H1 (cell line): ENCODE measurements at regions not wholly inside any gene's neighbourhood (a gene's known extent, or its start where the extent isn't known, plus 50 kb on each side); places are given as distances from the start of the nearest gene placed in this dataset.

ENCODE experiments used
- CTCF ChIA-PET: fragments of 300-600 bp; sonication (Branson Sonifier 250); formaldehyde crosslinking; loops from one replicate; lab custom pipeline; 2021; ENCODE audit not compliant: partially characterized antibody; lab: Charles Lee
- POLR2A ChIA-PET: fragments of 300-600 bp; sonication (Branson Sonifier 250); formaldehyde crosslinking; loops from one replicate; lab custom pipeline; 2021; ENCODE audit warnings: inconsistent platforms; ENCODE audit not compliant: partially characterized antibody; lab: Charles Lee
- DNase-seq, 2 experiments: peaks; one replicate each; pipeline versions ENCODE4 v3.0.0 to v3.0.0-alpha.2; 2010 to 2022; ENCODE audit warnings: low spot score in 2 of 2, low read depth in 1 of 2, mixed read lengths in 1 of 2
- FAIRE-seq: peaks from 2 replicates; lab custom pipeline; 2011; peaks lifted over from hg19 to GRCh38; lab: Jason Lieb, UNC
- H2AFZ ChIP-seq: 2 replicates; pipeline ENCODE4 v1.8.1; 2012; ENCODE audit warnings: low read length, inconsistent platforms
- H2AK5ac ChIP-seq: 2 replicates; pipeline ENCODE4 v1.6.1; 2013; ENCODE audit warnings: low read depth, low read length
- H2BK120ac ChIP-seq: replicated peaks from 2 replicates; pipeline ENCODE3; 2013; ENCODE audit warnings: low read depth, low read length, inconsistent platforms
- H2BK12ac ChIP-seq: 2 replicates; pipeline ENCODE4 v1.6.1; 2013; ENCODE audit warnings: low read depth, low read length
- H2BK15ac ChIP-seq: 2 replicates; pipeline ENCODE4 v1.6.1; 2013; ENCODE audit warnings: low read length
- H2BK20ac ChIP-seq: 2 replicates; pipeline ENCODE4 v1.6.1; 2013; ENCODE audit warnings: low read length
- H2BK5ac ChIP-seq: 2 replicates; pipeline ENCODE4 v1.6.1; 2013; ENCODE audit warnings: low read depth, low read length
- H3K14ac ChIP-seq: 2 replicates; pipeline ENCODE4 v1.6.1; 2013; ENCODE audit warnings: inconsistent platforms; ENCODE audit not compliant: insufficient read length
- H3K18ac ChIP-seq: 2 replicates; pipeline ENCODE4 v1.6.1; 2013; ENCODE audit warnings: low read length; ENCODE audit errors: extremely low read depth
- H3K23ac ChIP-seq: 2 replicates; pipeline ENCODE4 v1.6.1; 2013; ENCODE audit warnings: inconsistent platforms; ENCODE audit not compliant: insufficient read length
- H3K23me2 ChIP-seq: 2 replicates; pipeline ENCODE4 v1.6.1; 2013; ENCODE audit warnings: low read depth, low read length
- H3K27ac ChIP-seq: 2 replicates; pipeline ENCODE4 v1.6.1; 2011; ENCODE audit warnings: low read depth, low read length, inconsistent platforms
- H3K27me3 ChIP-seq, 4 experiments: replicated peaks in 1 of 4; 1 replicate in 1 of 4; 2 replicates in 3 of 4; pipeline versions ENCODE4 v1.6.1 to v1.8.1; 2011 to 2013; ENCODE audit warnings: low read length in 3 of 4, mild to moderate bottlenecking in 3 of 4, inconsistent platforms in 2 of 4, mixed read lengths in 2 of 4, moderate library complexity in 1 of 4; ENCODE audit not compliant: control insufficient read depth in 3 of 4, insufficient read depth in 3 of 4; ENCODE audit errors: extremely low read depth in 1 of 4
- H3K36me3 ChIP-seq, 4 experiments: 2 replicates each; pipeline versions ENCODE4 v1.6.1 to v1.8.1; 2011 to 2013; ENCODE audit warnings: mild to moderate bottlenecking in 4 of 4, low read length in 3 of 4, moderate library complexity in 2 of 4, control low read depth in 1 of 4, inconsistent platforms in 1 of 4; ENCODE audit not compliant: insufficient read depth in 4 of 4, control insufficient read depth in 2 of 4
- H3K4ac ChIP-seq: replicated peaks from 2 replicates; pipeline ENCODE3; 2013; ENCODE audit warnings: low read length, low read depth, mixed read lengths, inconsistent platforms; ENCODE audit not compliant: insufficient read length
- H3K4me1 ChIP-seq, 4 experiments: replicated peaks in 1 of 4; 1 replicate in 1 of 4; 2 replicates in 3 of 4; pipeline versions ENCODE4 v1.6.1 to v1.8.1; 2011 to 2013; ENCODE audit warnings: low read length in 3 of 4, inconsistent platforms in 2 of 4, mixed read lengths in 1 of 4; ENCODE audit not compliant: insufficient read depth in 4 of 4, control insufficient read depth in 3 of 4
- H3K4me2 ChIP-seq, 2 experiments: 2 replicates each; pipeline versions ENCODE4 v1.6.1 to v1.8.1; 2011 to 2013; ENCODE audit warnings: low read depth in 2 of 2, low read length in 2 of 2, control low read depth in 1 of 2, inconsistent platforms in 1 of 2, mild to moderate bottlenecking in 1 of 2; ENCODE audit not compliant: insufficient read depth in 1 of 2
- H3K4me3 ChIP-seq, 4 experiments: fragments of 200-600, 300-600 bp in 1 of 4; sonication (generic), shearing (Covaris generic), sonication (Bioruptor Twin) in 1 of 4; 2 replicates each; pipeline versions ENCODE4 v1.5.1 to v1.8.1; 2011 to 2016; ENCODE audit warnings: low read length in 4 of 4, low read depth in 3 of 4, control low read depth in 2 of 4, inconsistent platforms in 2 of 4, mild to moderate bottlenecking in 2 of 4, mixed read lengths in 1 of 4, moderate library complexity in 1 of 4; ENCODE audit not compliant: insufficient read depth in 2 of 4; ENCODE audit errors: extremely low read depth in 1 of 4
- H3K56ac ChIP-seq: replicated peaks from 2 replicates; pipeline ENCODE3; 2013; ENCODE audit warnings: low read depth, mild to moderate bottlenecking, mixed read lengths, low read length, inconsistent platforms; ENCODE audit not compliant: insufficient read length
- H3K79me1 ChIP-seq: 2 replicates; pipeline ENCODE4 v1.6.1; 2013; ENCODE audit warnings: low read depth, low read length, control low read depth
- H3K79me2 ChIP-seq, 2 experiments: 2 replicates each; pipeline versions ENCODE4 v1.6.1 to v1.8.1; 2012 to 2013; ENCODE audit warnings: low read length in 2 of 2, mild to moderate bottlenecking in 2 of 2, inconsistent platforms in 1 of 2; ENCODE audit not compliant: insufficient read depth in 2 of 2, control insufficient read depth in 1 of 2
- H3K9ac ChIP-seq, 4 experiments: replicated peaks in 1 of 4; 1 replicate in 1 of 4; 2 replicates in 3 of 4; pipeline versions ENCODE4 v1.6.1 to v1.8.1; 2011 to 2013; ENCODE audit warnings: low read depth in 3 of 4, low read length in 3 of 4, control low read depth in 2 of 4, mild to moderate bottlenecking in 2 of 4, moderate library complexity in 2 of 4, inconsistent platforms in 1 of 4; ENCODE audit errors: extremely low read depth in 1 of 4
- H3K9me3 ChIP-seq, 2 experiments: 2 replicates each; pipeline versions ENCODE4 v1.6.1 to v1.8.1; 2012 to 2013; ENCODE audit warnings: mild to moderate bottlenecking in 2 of 2, moderate library complexity in 2 of 2, control low read depth in 1 of 2, inconsistent platforms in 1 of 2, low read depth in 1 of 2, low read length in 1 of 2, mixed read lengths in 1 of 2; ENCODE audit not compliant: insufficient read depth in 2 of 2
- H4K20me1 ChIP-seq, 2 experiments: replicated peaks in 1 of 2; 2 replicates each; pipeline versions ENCODE3 to v1.8.1; 2011 to 2013; ENCODE audit warnings: inconsistent platforms in 2 of 2, low read length in 2 of 2, mild to moderate bottlenecking in 1 of 2; ENCODE audit not compliant: insufficient read depth in 2 of 2, control insufficient read depth in 1 of 2
- H4K5ac ChIP-seq: 2 replicates; pipeline ENCODE4 v1.6.1; 2013; ENCODE audit warnings: low read length, low read depth, mixed read lengths, inconsistent platforms; ENCODE audit not compliant: insufficient read length
- H4K8ac ChIP-seq: 2 replicates; pipeline ENCODE4 v1.8.0; 2013; ENCODE audit warnings: mild to moderate bottlenecking, moderate library complexity, low read length, inconsistent platforms; ENCODE audit not compliant: insufficient read depth; ENCODE audit errors: extremely low read depth
- H4K91ac ChIP-seq: replicated peaks from 2 replicates; pipeline ENCODE3; 2013; ENCODE audit warnings: low read length, mixed read lengths, inconsistent platforms; ENCODE audit not compliant: insufficient read length
- CREB1 ChIP-seq: IDR thresholded peaks from 2 replicates; pipeline ENCODE4 v1.6.1; 2012; ENCODE audit warnings: inconsistent platforms
- CTCF ChIP-seq, 3 experiments: IDR thresholded peaks; 1 replicate in 2 of 3; 2 replicates in 1 of 3; pipeline versions ENCODE4 v1.5.1 to v1.6.1; 2011; ENCODE audit warnings: low read length in 3 of 3, mild to moderate bottlenecking in 3 of 3, inconsistent platforms in 2 of 3, low read depth in 1 of 3, moderate library complexity in 1 of 3; ENCODE audit not compliant: insufficient read depth in 1 of 3; ENCODE audit errors: control extremely low read depth in 1 of 3
- EP300 ChIP-seq, 2 experiments: IDR thresholded peaks; 1 replicate in 1 of 2; 2 replicates in 1 of 2; pipeline ENCODE4 v1.6.1; 2011 to 2012; ENCODE audit warnings: low read depth in 2 of 2, low read length in 2 of 2, mild to moderate bottlenecking in 2 of 2, borderline replicate concordance in 1 of 2, inconsistent platforms in 1 of 2, moderate library complexity in 1 of 2
- GABPA ChIP-seq: IDR thresholded peaks from 2 replicates; pipeline ENCODE4 v1.6.1; 2011; ENCODE audit warnings: mild to moderate bottlenecking, low read length, moderate library complexity, borderline replicate concordance; ENCODE audit not compliant: insufficient read depth
- MAFK ChIP-seq: IDR thresholded peaks from 2 replicates; pipeline ENCODE4 v1.6.1; 2012; ENCODE audit warnings: low read depth, mild to moderate bottlenecking, improper control_type of control experiment, low read length
- POLR2AphosphoS5 ChIP-seq: IDR thresholded peaks from 2 replicates; pipeline ENCODE4 v1.6.1; 2011; ENCODE audit warnings: low read depth, low read length
- RAD21 ChIP-seq, 2 experiments: IDR thresholded peaks in 1 of 2; conservative IDR thresholded peaks in 1 of 2; 2 replicates each; pipeline ENCODE4 v1.6.1; 2011; ENCODE audit warnings: low read depth in 2 of 2, low read length in 2 of 2, improper control_type of control experiment in 1 of 2, inconsistent platforms in 1 of 2, mild to moderate bottlenecking in 1 of 2, moderate library complexity in 1 of 2
- SP1 ChIP-seq: IDR thresholded peaks from 2 replicates; pipeline ENCODE4 v1.6.1; 2011; ENCODE audit warnings: low read depth, low read length
- YY1 ChIP-seq: IDR thresholded peaks from 2 replicates; pipeline ENCODE4 v1.6.1; 2011; ENCODE audit warnings: low read depth, mild to moderate bottlenecking, low read length
- WGBS, 2 experiments: shearing (Covaris generic) in 1 of 2; methylation state at CpG; one replicate each; pipeline versions ENCODE4 v1.1.6 to v1.1.7; 2013 to 2015; ENCODE audit warnings: low lambda C conversion rate in 2 of 2, mixed read lengths in 2 of 2, inconsistent platforms in 1 of 2, low coverage in 1 of 2, missing lambda C conversion rate in 1 of 2; ENCODE audit not compliant: insufficient replicate concordance in 2 of 2, insufficient coverage in 1 of 2, insufficient read length in 1 of 2; ENCODE audit errors: extremely low coverage in 1 of 2, missing lambda C conversion rate in 1 of 2; 5-methylcytosine and 5-hydroxymethylcytosine counted together

- H3K9me3 ChIP-seq: no peaks in the 10 kb centered on the region
- H3K36me3 ChIP-seq: no peaks in the 10 kb centered on the region
- H3K4me3 ChIP-seq: no peak overlapping the region
- no peaks in the 10 kb centered on the region for H3K23me2 ChIP-seq
- no peak overlapping the region for H3K27ac ChIP-seq
- ChIA-PET POLR2A (no interaction called here), CTCF (interaction anchor here (0.8 kb wide), 1 partner anchor 29 kb away, joined by 3 read pairs; no protein-coding TSS in a partner anchor)
- no peaks in the 10 kb centered on the region for H3K4me1 ChIP-seq
- DNase-seq (no peak), FAIRE-seq (no peak)
- no peak overlapping the region for H2BK15ac ChIP-seq
- 83% methylated on average over 3 of the region's 4 CpGs; no CpG with 5 or more reads in 1 of the 2 experiments for WGBS, 2 experiments
- H3K79me1 ChIP-seq: no peaks in the 10 kb centered on the region
- no peak overlapping the region for H3K23ac ChIP-seq
- H2AK5ac ChIP-seq: no peak overlapping the region
- no peak overlapping the region for H3K56ac ChIP-seq
- no peaks in the 10 kb centered on the region for H3K27me3 ChIP-seq
- no peak overlapping the region for H2BK120ac ChIP-seq
- H2AFZ ChIP-seq: no peak overlapping the region
- H3K79me2 ChIP-seq: no peaks in the 10 kb centered on the region
- no peak overlapping the region for H3K14ac ChIP-seq
- H4K20me1 ChIP-seq: no peaks in the 10 kb centered on the region
- no peak overlapping the region for H2BK5ac ChIP-seq
- H4K91ac ChIP-seq: no peak overlapping the region
- H2BK20ac ChIP-seq: no peak overlapping the region
- H3K9ac ChIP-seq: no peak overlapping the region
- no peak overlapping the region for H3K18ac ChIP-seq
- H3K4ac ChIP-seq: no peak overlapping the region
- H2BK12ac ChIP-seq: no peak overlapping the region
- no peak overlapping the region for H4K8ac ChIP-seq
- no peak overlapping the region for H4K5ac ChIP-seq
- no peak overlapping the region for H3K4me2 ChIP-seq
- TF ChIP-seq EP300 (IDR thresholded peaks at IDR 0.05; ENCODE audit: borderline replicate concordance in 1 of 2, low read depth in 2 of 2, low read length in 2 of 2) (no peak), POLR2AphosphoS5 (no peak), YY1 (no peak), MAFK (no peak), RAD21 (IDR thresholded peaks at IDR 0.05 in 1 of 2, conservative IDR thresholded peaks at IDR 0.05 in 1 of 2; ENCODE audit: low read depth in 2 of 2, low read length in 2 of 2) (no peak), SP1 (no peak), CREB1 (no peak), GABPA (no peak), CTCF (IDR thresholded peaks at IDR 0.05; ENCODE audit: control extremely low read depth in 1 of 3, insufficient read depth in 1 of 3, low read depth in 1 of 3, low read length in 3 of 3) (no peak)
These were observed 117.0 kb downstream of the CBLL2 start for GRCh38 chrX:22389556-22390179.
